BJ (cell line): ENCODE measurements at regions not wholly inside any gene's neighbourhood (a gene's known extent, or its start where the extent isn't known, plus 50 kb on each side); places are given as distances from the start of the nearest gene placed in this dataset.

ENCODE experiments used
- CTCF ChIA-PET: fragments of 350-600 bp; formaldehyde crosslinking; extraction: SDS; loops from one replicate; lab custom pipeline; 2021; ENCODE audit warnings: antibody characterized with exemption, inconsistent platforms; lab: Yijun Ruan, JAX
- POLR2A ChIA-PET: fragments of 300-600 bp; sonication (Branson Sonifier 250); formaldehyde crosslinking; extraction: SDS; loops from one replicate; lab custom pipeline; 2021; ENCODE audit warnings: antibody characterized with exemption; lab: Charles Lee
- DNase-seq: peaks from one replicate; pipeline ENCODE4 v3.0.0-alpha.2; 2011; ENCODE audit warnings: low read depth
- H3K27me3 ChIP-seq: 2 replicates; pipeline ENCODE4 v1.6.0; 2011; ENCODE audit warnings: low read length; ENCODE audit not compliant: control insufficient read depth, insufficient read depth
- H3K36me3 ChIP-seq: 2 replicates; pipeline ENCODE4 v1.5.1; 2011; ENCODE audit warnings: low read length; ENCODE audit not compliant: control insufficient read depth, insufficient read depth
- H3K4me3 ChIP-seq: 2 replicates; pipeline ENCODE4 v1.5.1; 2011; ENCODE audit warnings: low read depth, mild to moderate bottlenecking, control low read depth, low read length
- TF ChIP-seq, protein P1 (sequence below): IDR thresholded peaks from 2 replicates; pipeline ENCODE4 v1.5.1; 2011; ENCODE audit warnings: low read depth, mild to moderate bottlenecking, control low read depth, inconsistent platforms, low read length, moderate library complexity; ENCODE audit not compliant: insufficient read depth

DNA sequence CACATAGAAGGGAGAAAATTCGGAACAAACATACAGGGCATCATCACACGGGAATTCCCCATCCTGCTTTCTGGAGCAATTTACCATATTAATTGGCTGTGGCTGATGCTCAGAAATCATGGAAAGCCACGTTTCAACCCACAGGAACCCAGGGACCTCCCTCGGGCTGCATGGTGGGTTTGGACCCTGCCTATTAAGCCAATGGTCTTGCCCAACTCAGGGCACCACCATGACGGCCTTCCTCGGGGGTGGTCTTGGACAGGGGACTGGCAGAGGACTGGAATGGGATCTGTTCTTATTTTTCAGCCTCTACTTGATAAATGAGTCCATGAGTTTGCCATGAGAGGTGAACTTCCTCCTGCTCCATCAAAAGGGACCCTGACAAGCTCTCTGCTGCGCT, 374.0 kb downstream of the SHANK2 start:
- no peaks in the 10 kb centered on the region for H3K27me3 ChIP-seq
- H3K4me3 ChIP-seq = no peak overlapping the region
- DNase-seq = no peak
- TF ChIP-seq, protein P1, sequence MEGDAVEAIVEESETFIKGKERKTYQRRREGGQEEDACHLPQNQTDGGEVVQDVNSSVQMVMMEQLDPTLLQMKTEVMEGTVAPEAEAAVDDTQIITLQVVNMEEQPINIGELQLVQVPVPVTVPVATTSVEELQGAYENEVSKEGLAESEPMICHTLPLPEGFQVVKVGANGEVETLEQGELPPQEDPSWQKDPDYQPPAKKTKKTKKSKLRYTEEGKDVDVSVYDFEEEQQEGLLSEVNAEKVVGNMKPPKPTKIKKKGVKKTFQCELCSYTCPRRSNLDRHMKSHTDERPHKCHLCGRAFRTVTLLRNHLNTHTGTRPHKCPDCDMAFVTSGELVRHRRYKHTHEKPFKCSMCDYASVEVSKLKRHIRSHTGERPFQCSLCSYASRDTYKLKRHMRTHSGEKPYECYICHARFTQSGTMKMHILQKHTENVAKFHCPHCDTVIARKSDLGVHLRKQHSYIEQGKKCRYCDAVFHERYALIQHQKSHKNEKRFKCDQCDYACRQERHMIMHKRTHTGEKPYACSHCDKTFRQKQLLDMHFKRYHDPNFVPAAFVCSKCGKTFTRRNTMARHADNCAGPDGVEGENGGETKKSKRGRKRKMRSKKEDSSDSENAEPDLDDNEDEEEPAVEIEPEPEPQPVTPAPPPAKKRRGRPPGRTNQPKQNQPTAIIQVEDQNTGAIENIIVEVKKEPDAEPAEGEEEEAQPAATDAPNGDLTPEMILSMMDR = no peak
- CTCF ChIA-PET = no interaction called here
- no peaks in the 10 kb centered on the region for H3K36me3 ChIP-seq
- POLR2A ChIA-PET = no interaction called here

DNA sequence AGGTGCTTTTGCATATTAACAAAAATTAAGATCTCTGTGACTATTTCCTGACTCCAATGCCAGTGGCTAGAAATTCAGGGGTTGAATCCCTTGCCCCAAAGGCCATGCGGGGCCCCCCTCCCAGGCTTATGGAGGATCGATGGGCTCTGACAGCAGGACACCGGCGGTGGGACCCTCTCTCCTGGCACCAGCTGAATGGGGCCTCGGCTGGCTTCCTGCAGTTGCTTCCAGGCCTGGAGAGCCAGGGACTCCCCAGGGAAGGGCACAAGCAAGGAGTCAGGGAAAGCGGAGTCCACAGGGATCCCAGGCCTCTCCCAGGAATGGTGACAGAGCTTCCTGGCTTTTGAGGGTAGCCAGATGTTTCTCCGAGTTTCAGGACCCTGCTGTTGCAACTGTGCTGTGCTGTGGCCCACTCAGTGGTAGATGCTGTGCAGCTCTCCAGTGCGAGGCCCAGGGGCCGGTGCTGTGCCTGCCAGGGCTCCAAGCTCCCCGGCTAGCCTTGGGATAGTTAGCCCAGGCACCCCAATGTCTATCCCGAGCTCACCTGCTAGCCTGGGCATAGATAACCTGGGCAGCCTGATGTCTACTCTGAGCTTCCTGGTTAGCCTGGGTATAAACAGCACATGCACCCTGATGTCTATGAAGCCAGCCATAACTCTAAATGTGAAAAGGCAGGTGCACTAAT, 372.6 kb downstream of the SHANK2 start:
- ChIA-PET CTCF (interaction anchor here (0.9 kb wide), 1 partner anchor 10 kb away, joined by 3 read pairs; no protein-coding TSS in a partner anchor), POLR2A (no interaction called here)
- no peaks in the 10 kb centered on the region for H3K36me3 ChIP-seq
- H3K27me3 ChIP-seq = no peaks in the 10 kb centered on the region
- TF ChIP-seq, protein P1 = no peak
- no peak for DNase-seq
- no peak overlapping the region for H3K4me3 ChIP-seq

DNA sequence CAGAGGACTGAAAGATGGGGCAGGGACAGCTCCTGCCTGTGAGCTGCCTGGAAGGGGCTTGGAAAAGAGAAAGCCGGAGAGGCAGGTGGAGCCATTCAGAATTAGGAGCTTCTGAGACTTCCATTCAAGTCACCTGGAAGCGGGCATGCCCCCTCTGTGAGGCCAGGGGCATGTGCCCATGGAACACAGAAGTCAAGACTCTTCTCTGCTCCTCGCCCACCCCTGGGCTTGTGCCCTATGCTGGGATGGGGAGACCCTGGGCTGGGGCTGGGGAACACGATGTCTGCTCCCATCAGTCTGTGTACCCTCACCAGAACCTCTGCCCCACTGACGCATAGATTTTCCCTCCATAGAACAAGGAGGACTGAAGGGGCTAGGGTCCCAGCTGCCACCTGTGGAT, 372.0 kb downstream of the SHANK2 start:
- ChIA-PET POLR2A (no interaction called here), CTCF (interaction anchor here (0.9 kb wide), 1 partner anchor 9 kb away, joined by 3 read pairs; no protein-coding TSS in a partner anchor)
- no peaks in the 10 kb centered on the region for H3K27me3 ChIP-seq
- H3K36me3 ChIP-seq = no peaks in the 10 kb centered on the region
- H3K4me3 ChIP-seq = no peak overlapping the region
- no peak for DNase-seq
- TF ChIP-seq, protein P1 = no peak

DNA sequence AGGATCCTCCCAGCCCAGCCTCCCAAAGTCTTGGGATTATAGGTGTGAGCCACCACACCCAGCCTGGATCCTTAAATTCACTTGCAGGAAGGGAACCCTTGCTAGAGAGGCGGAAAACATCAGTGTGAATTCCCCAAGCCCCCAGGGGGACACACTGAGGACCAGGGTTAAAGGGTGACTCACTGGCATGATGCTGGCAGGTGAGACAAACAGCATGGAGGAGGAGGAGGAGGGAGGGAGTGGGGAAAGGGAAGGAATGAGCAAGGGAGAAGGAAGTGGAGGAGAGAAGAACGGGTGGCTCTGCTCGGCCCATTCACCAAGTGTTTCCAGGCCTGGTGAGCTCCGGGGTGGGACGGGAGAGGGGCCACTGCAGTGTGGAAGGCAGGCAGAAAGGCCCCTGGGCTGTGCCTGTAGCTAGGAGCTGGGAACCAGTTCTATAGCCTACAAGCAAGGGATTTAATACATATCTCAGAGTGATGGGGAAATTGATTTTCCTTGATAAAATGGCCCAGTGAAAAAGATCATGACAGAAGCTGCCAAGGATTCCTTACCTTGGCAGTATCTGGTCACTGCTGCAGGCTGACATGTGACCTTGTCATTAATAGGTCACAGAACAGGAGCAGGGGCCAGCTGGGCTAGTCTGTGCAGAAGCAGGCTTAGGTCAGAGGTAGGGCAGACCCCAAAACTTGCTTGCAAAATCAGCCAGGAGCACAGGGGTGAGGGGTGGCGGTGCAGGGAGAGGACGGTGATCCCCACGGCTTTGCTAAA, 370.2 kb downstream of the SHANK2 start:
- TF ChIP-seq, protein P1 = no peak
- DNase-seq = no peak
- ChIA-PET CTCF (interaction anchor here (0.7 kb wide), 1 partner anchor 19 kb away, joined by 3 read pairs; no protein-coding TSS in a partner anchor), POLR2A (no interaction called here)
- Histone ChIP-seq H3K36me3 (no peaks in the 10 kb centered on the region), H3K4me3 (no peak overlapping the region), H3K27me3 (no peaks in the 10 kb centered on the region)

DNA sequence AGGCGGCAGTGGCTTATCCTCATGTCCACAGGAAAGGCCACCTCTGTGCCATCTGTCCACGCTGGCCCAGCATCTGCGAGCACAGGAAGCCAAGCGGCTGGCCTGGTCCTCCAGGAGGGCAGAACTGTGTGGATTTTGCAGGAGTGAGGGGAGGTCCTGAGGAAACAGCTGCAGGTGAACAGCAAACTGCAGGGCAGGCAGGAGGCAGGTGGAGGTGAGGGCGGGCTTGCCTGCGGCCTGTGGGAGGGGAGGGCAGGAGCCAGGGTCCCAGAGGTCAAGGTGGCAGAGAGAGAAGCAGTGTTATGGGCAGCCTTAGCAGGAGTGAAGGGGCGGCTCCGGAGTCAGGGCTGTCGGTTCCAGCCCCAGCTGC, 369.7 kb downstream of the SHANK2 start:
- Histone ChIP-seq H3K36me3 (no peaks in the 10 kb centered on the region), H3K4me3 (no peak overlapping the region), H3K27me3 (no peaks in the 10 kb centered on the region)
- TF ChIP-seq, protein P1 = no peak
- ChIA-PET CTCF (interaction anchor here (0.6 kb wide), 1 partner anchor 1171 kb away, joined by 3 read pairs; no protein-coding TSS in a partner anchor), POLR2A (no interaction called here)
- no peak for DNase-seq
